ENCODE measurements at regions not wholly inside any gene's neighbourhood (a gene's known extent, or its start where the extent isn't known, plus 50 kb on each side); places are given as distances from the start of the nearest gene placed in this dataset.

DNA sequence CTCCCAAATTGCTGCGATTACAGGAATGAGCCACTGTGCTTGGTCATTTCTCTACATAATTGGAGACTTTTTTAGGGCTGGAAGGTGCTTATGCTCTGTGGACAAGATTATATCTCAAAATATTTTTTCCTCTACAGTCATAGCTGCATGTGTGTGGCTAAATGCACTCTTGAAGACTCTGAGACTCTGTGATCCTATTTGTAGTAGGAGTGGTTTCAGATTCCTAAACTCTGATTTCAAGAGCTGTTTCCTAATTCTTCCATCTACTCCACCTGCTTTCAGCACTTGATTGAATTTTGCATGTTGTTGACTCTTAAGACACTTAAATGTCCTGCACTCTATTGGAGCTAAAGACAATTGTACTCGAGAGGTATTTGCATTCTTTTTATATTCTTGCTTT lies 78.0 kb downstream of the KLF5 start (continued):
- TF ChIP-seq, protein P1, sequence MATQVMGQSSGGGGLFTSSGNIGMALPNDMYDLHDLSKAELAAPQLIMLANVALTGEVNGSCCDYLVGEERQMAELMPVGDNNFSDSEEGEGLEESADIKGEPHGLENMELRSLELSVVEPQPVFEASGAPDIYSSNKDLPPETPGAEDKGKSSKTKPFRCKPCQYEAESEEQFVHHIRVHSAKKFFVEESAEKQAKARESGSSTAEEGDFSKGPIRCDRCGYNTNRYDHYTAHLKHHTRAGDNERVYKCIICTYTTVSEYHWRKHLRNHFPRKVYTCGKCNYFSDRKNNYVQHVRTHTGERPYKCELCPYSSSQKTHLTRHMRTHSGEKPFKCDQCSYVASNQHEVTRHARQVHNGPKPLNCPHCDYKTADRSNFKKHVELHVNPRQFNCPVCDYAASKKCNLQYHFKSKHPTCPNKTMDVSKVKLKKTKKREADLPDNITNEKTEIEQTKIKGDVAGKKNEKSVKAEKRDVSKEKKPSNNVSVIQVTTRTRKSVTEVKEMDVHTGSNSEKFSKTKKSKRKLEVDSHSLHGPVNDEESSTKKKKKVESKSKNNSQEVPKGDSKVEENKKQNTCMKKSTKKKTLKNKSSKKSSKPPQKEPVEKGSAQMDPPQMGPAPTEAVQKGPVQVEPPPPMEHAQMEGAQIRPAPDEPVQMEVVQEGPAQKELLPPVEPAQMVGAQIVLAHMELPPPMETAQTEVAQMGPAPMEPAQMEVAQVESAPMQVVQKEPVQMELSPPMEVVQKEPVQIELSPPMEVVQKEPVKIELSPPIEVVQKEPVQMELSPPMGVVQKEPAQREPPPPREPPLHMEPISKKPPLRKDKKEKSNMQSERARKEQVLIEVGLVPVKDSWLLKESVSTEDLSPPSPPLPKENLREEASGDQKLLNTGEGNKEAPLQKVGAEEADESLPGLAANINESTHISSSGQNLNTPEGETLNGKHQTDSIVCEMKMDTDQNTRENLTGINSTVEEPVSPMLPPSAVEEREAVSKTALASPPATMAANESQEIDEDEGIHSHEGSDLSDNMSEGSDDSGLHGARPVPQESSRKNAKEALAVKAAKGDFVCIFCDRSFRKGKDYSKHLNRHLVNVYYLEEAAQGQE (IDR thresholded peaks at IDR 0.05; ENCODE audit: low read depth): no peak
- TF ChIP-seq CBX3 (IDR thresholded peaks at IDR 0.05; ENCODE audit: low read depth): no peak
- TF ChIP-seq SIN3A (IDR thresholded peaks at IDR 0.05; ENCODE audit: low read depth): no peak
- TF ChIP-seq ZFX (IDR thresholded peaks at IDR 0.05): no peak
- no peak for TF ChIP-seq FOSL1 (IDR thresholded peaks at IDR 0.05; ENCODE audit: low read depth)
- TF ChIP-seq POLR2AphosphoS5 (IDR thresholded peaks at IDR 0.05; ENCODE audit: low read depth, low read length): no peak

- Histone ChIP-seq H3K9me2 (ENCODE audit: insufficient read depth) (no peaks in the 10 kb centered on the region), H3K4me2 (ENCODE audit: low read length) (no peak overlapping the region)
These were observed 74.7 kb downstream of the KLF5 start for GRCh38 chr13:73133531-73133930.

More at GRCh38 chr13:73133531-73133930, 74.7 kb downstream of the KLF5 start:
- Histone ChIP-seq H3K27me3 (ENCODE audit: insufficient read depth, low read length) (no peaks in the 10 kb centered on the region), H3K27ac (ENCODE audit: low read depth, low read length) (no peak overlapping the region), H3K9me3 (ENCODE audit: control insufficient read depth in 1 of 2, insufficient read depth in 1 of 2, low read depth in 1 of 2, low read length in 2 of 2) (no peaks in the 10 kb centered on the region), H3K9ac (ENCODE audit: low read length) (no peak overlapping the region), H3K36me3 (ENCODE audit: control insufficient read depth in 1 of 2, insufficient read depth in 2 of 2, low read length in 2 of 2) (no peaks in the 10 kb centered on the region), H3K4me1 (ENCODE audit: control insufficient read depth in 1 of 2, insufficient read depth in 2 of 2, low read length in 2 of 2) (peaks cover 0 to 3% of the 10 kb centered on the region in 2 experiments; a peak in 2 of 4 replicates), H3K4me3 (replicated peaks in 1 of 2; ENCODE audit: low read depth in 1 of 2, low read length in 2 of 2) (no peak overlapping the region), H3K79me2 (ENCODE audit: insufficient read depth, low read length) (no peaks in the 10 kb centered on the region), H4K20me1 (ENCODE audit: insufficient read depth) (no peaks in the 10 kb centered on the region), H2AFZ (ENCODE audit: low read depth, low read length, poor library complexity, severe bottlenecking) (peak overlapping the region; percentile 50)
- ChIA-PET POLR2A (no interaction called here), CTCF (no interaction called here), RAD21 (ENCODE audit: low non-redundant PET in 1 of 2, low total read pairs in 2 of 2, uncharacterized antibody in 2 of 2, unreplicated experiment in 2 of 2) (no interaction called here)
- BruUV-seq (replicated peaks): no TSS peak
- no peak for TF ChIP-seq RAD21 (IDR thresholded peaks at IDR 0.05; ENCODE audit: low read depth)
- no peak for TF ChIP-seq YY1 (IDR thresholded peaks at IDR 0.05; ENCODE audit: extremely low read depth, insufficient replicate concordance, low read depth, low read length)
- TF ChIP-seq CBX3 (IDR thresholded peaks at IDR 0.05; ENCODE audit: low read depth): no peak
- no peak for TF ChIP-seq SP1 (IDR thresholded peaks at IDR 0.05; ENCODE audit: low read depth)
- TF ChIP-seq, protein P2, sequence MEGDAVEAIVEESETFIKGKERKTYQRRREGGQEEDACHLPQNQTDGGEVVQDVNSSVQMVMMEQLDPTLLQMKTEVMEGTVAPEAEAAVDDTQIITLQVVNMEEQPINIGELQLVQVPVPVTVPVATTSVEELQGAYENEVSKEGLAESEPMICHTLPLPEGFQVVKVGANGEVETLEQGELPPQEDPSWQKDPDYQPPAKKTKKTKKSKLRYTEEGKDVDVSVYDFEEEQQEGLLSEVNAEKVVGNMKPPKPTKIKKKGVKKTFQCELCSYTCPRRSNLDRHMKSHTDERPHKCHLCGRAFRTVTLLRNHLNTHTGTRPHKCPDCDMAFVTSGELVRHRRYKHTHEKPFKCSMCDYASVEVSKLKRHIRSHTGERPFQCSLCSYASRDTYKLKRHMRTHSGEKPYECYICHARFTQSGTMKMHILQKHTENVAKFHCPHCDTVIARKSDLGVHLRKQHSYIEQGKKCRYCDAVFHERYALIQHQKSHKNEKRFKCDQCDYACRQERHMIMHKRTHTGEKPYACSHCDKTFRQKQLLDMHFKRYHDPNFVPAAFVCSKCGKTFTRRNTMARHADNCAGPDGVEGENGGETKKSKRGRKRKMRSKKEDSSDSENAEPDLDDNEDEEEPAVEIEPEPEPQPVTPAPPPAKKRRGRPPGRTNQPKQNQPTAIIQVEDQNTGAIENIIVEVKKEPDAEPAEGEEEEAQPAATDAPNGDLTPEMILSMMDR (IDR thresholded peaks at IDR 0.05 in 2 of 3, conservative IDR thresholded peaks at IDR 0.05 in 1 of 3; ENCODE audit: borderline replicate concordance in 1 of 3, insufficient read depth in 1 of 3, low read depth in 2 of 3, low read length in 2 of 3): no peak
- no peak for TF ChIP-seq FOSL1 (IDR thresholded peaks at IDR 0.05; ENCODE audit: low read depth)
- no peak for TF ChIP-seq ZFX (IDR thresholded peaks at IDR 0.05)
- TF ChIP-seq POLR2A (IDR thresholded peaks at IDR 0.05; ENCODE audit: borderline replicate concordance, extremely low read depth, insufficient read depth, insufficient read length): no peak
- TF ChIP-seq TCF7L2 (IDR thresholded peaks at IDR 0.05; ENCODE audit: borderline replicate concordance, extremely low read depth, insufficient read depth, insufficient read length): no peak
- TF ChIP-seq POLR2AphosphoS5 (IDR thresholded peaks at IDR 0.05; ENCODE audit: low read depth, low read length): no peak
- no peak for TF ChIP-seq SIN3A (IDR thresholded peaks at IDR 0.05; ENCODE audit: low read depth)
- intact Hi-C loops (cut with micrococcal nuclease): no loop called here
- ATAC-seq (no peak), DNase-seq (ENCODE audit: low read depth, low spot score) (no peak)

All from HCT116 (cell line).